Adipose tissue (tissue), 3 donors: ENCODE measurements at regions not wholly inside any gene's neighbourhood (a gene's known extent, or its start where the extent isn't known, plus 50 kb on each side); places are given as distances from the start of the nearest gene placed in this dataset.

ENCODE experiments used
- H3K27ac ChIP-seq: one replicate; pipeline ENCODE4 v1.5.1; 2013; ENCODE audit warnings: low read depth, low read length
- WGBS, 3 donors: extraction: QIAGEN DNeasy Blood & Tissue Kit; methylation state at CpG; one replicate each; pipeline ENCODE4 v1.1.7; 2013; 5-methylcytosine and 5-hydroxymethylcytosine counted together
- donor health status: healthy with polysubstance abuse.
- donor health status: Bipolar disorder and iron deficiency.
- donor health status: healthy.

GRCh38 chr20:40191573-40191972 lies 497.5 kb downstream of the MAFB start:
- 71 to 76% (median 72%) methylated on average over 4 of the region's 4 CpGs for WGBS, 3 donors
- no peak overlapping the region for H3K27ac ChIP-seq

- no peak overlapping the region for H3K27ac ChIP-seq
- WGBS, 3 donors: 57 to 78% (median 74%) methylated on average over 2 of the region's 2 CpGs
Observed at GRCh38 chr20:40189621-40190020, 499.4 kb downstream of the MAFB start.

GRCh38 chr20:40188319-40188718 lies 500.7 kb downstream of the MAFB start:
- H3K27ac ChIP-seq: no peak overlapping the region
- 70 to 85% (median 79%) methylated on average over 2 of the region's 2 CpGs for WGBS, 3 donors

- WGBS, 3 donors: 77 to 91% (median 89%) methylated on average over 2 of the region's 2 CpGs
- no peak overlapping the region for H3K27ac ChIP-seq
Observed at GRCh38 chr20:40186826-40187225, 502.2 kb downstream of the MAFB start.

GRCh38 chr20:40181676-40182075 lies 507.4 kb downstream of the MAFB start:
- 67 to 81% (median 81%) methylated on average over 3 of the region's 3 CpGs for WGBS, 3 donors
- no peak overlapping the region for H3K27ac ChIP-seq

- H3K27ac ChIP-seq: no peak overlapping the region
- WGBS, 3 donors: 69 to 93% (median 92%) methylated on average over 4 of the region's 4 CpGs
Observed at GRCh38 chr20:40176098-40176841, 512.8 kb downstream of the MAFB start.

- H3K27ac ChIP-seq: no peak overlapping the region
- WGBS, 3 donors: 57 to 93% (median 80%) methylated on average over 1 of the region's 1 CpG
Observed at GRCh38 chr20:40175296-40175695, 513.7 kb downstream of the MAFB start.

- no peak overlapping the region for H3K27ac ChIP-seq
- 42 to 61% (median 43%) methylated on average over 5 of the region's 5 CpGs for WGBS, 3 donors
Observed at GRCh38 chr20:40173872-40174271, 515.2 kb downstream of the MAFB start.

- no peak overlapping the region for H3K27ac ChIP-seq
- 79 to 84% (median 82%) methylated on average over 2 of the region's 2 CpGs for WGBS, 3 donors
Observed at GRCh38 chr20:40168981-40169620, 519.9 kb downstream of the MAFB start.

- no peak overlapping the region for H3K27ac ChIP-seq
Observed at GRCh38 chr20:40161391-40161790, 527.6 kb downstream of the MAFB start.

- 77 to 81% (median 77%) methylated on average over 7 of the region's 7 CpGs for WGBS, 3 donors
- H3K27ac ChIP-seq: no peak overlapping the region
Observed at GRCh38 chr20:40160097-40160550, 528.9 kb downstream of the MAFB start.

- no peak overlapping the region for H3K27ac ChIP-seq
- 80 to 93% (median 91%) methylated on average over 5 of the region's 5 CpGs for WGBS, 3 donors
Observed at GRCh38 chr20:40159276-40159675, 529.8 kb downstream of the MAFB start.

- WGBS, 3 donors: 40 to 65% (median 61%) methylated on average over 4 of the region's 4 CpGs
- no peak overlapping the region for H3K27ac ChIP-seq
Observed at GRCh38 chr20:40156600-40157317, 532.3 kb downstream of the MAFB start.

GRCh38 chr20:40154514-40154913 lies 534.5 kb downstream of the MAFB start:
- H3K27ac ChIP-seq: no peak overlapping the region
- 50 to 77% (median 61%) methylated on average over 2 of the region's 2 CpGs for WGBS, 3 donors

GRCh38 chr20:40148886-40149285 lies 540.1 kb downstream of the MAFB start:
- WGBS, 3 donors: 52 to 78% (median 73%) methylated on average over 7 of the region's 7 CpGs

GRCh38 chr20:40146071-40146470 lies 543.0 kb downstream of the MAFB start:
- no peak overlapping the region for H3K27ac ChIP-seq

More at GRCh38 chr20:40148886-40149285, 540.1 kb downstream of the MAFB start:
- H3K27ac ChIP-seq: no peak overlapping the region

- no peak overlapping the region for H3K27ac ChIP-seq
- 51 to 85% (median 79%) methylated on average over 4 of the region's 4 CpGs for WGBS, 3 donors
Observed at GRCh38 chr20:40144581-40144980, 544.5 kb downstream of the MAFB start.

GRCh38 chr20:40134176-40134575 lies 554.9 kb downstream of the MAFB start:
- no peak overlapping the region for H3K27ac ChIP-seq
- 17 to 69% (median 46%) methylated on average over 1 of the region's 1 CpG for WGBS, 3 donors

GRCh38 chr20:40120827-40121226 lies 568.2 kb downstream of the MAFB start:
- 60 to 66% (median 65%) methylated on average over 2 of the region's 2 CpGs for WGBS, 3 donors
- no peak overlapping the region for H3K27ac ChIP-seq
